HEK293 (cell line): ENCODE measurements at regions not wholly inside any gene's neighbourhood (a gene's known extent, or its start where the extent isn't known, plus 50 kb on each side); places are given as distances from the start of the nearest gene placed in this dataset.

ENCODE experiments used
- CTCF ChIA-PET: fragments of 350-600 bp; formaldehyde crosslinking; extraction: SDS; loops from one replicate; lab custom pipeline; 2021; ENCODE audit warnings: antibody characterized with exemption; lab: Yijun Ruan, JAX
- POLR2A ChIA-PET: fragments of 300-600 bp; formaldehyde crosslinking; extraction: SDS; loops from one replicate; lab custom pipeline; 2020; ENCODE audit warnings: antibody characterized with exemption, inconsistent platforms; lab: Yijun Ruan, JAX
- H3K27ac ChIP-seq: fragments of 200-500 bp; sonication (Bioruptor generic); 2 replicates; pipeline ENCODE4 v1.5.1; 2014; ENCODE audit warnings: low read depth, low read length, control low read depth, inconsistent platforms; ENCODE audit errors: extremely low read depth
- H3K36me3 ChIP-seq, 2 experiments: fragments of 200-500 bp in 1 of 2; sonication (Bioruptor generic) in 1 of 2; 1 replicate in 1 of 2; 2 replicates in 1 of 2; pipeline ENCODE4 v1.5.1; 2014 to 2017; ENCODE audit warnings: inconsistent platforms in 2 of 2, low read length in 2 of 2; ENCODE audit not compliant: control insufficient read depth in 2 of 2, insufficient read depth in 1 of 2
- H3K4me1 ChIP-seq: fragments of 200-500 bp; sonication (Bioruptor generic); 2 replicates; pipeline ENCODE4 v1.5.1; 2014; ENCODE audit warnings: mild to moderate bottlenecking, low read length, inconsistent platforms; ENCODE audit not compliant: control insufficient read depth, insufficient read depth
- H3K4me3 ChIP-seq: 2 replicates; pipeline ENCODE4 v1.5.1; 2011; ENCODE audit warnings: low read depth, mild to moderate bottlenecking, control low read depth, low read length, moderate library complexity
- H3K9me3 ChIP-seq: fragments of 200-500 bp; sonication (Bioruptor generic); 2 replicates; pipeline ENCODE4 v1.5.1; 2014; ENCODE audit warnings: low read depth, low read length, inconsistent platforms; ENCODE audit not compliant: control insufficient read depth, insufficient read depth
- KLF9 ChIP-seq: fragments of 450-650 bp; formaldehyde crosslinking; IDR thresholded peaks from 2 replicates; pipeline ENCODE4 v1.5.1; 2016; ENCODE audit warnings: missing biosample characterization, missing genetic modification characterization, low read depth
- MYNN ChIP-seq: fragments of 450-650 bp; formaldehyde crosslinking; IDR thresholded peaks from 2 replicates; pipeline ENCODE4 v1.5.1; 2016; ENCODE audit warnings: missing biosample characterization, missing genetic modification characterization, borderline replicate concordance
- MZF1 ChIP-seq: fragments of 450-650 bp; formaldehyde crosslinking; IDR thresholded peaks from 2 replicates; pipeline ENCODE4 v1.5.1; 2017; ENCODE audit warnings: missing biosample characterization, missing genetic modification characterization, borderline replicate concordance
- SCRT2 ChIP-seq: fragments of 450-650 bp; formaldehyde crosslinking; IDR thresholded peaks from 2 replicates; pipeline ENCODE4 v1.5.1; 2016; ENCODE audit warnings: missing biosample characterization, missing genetic modification characterization
- ZNF174 ChIP-seq: fragments of 450-650 bp; formaldehyde crosslinking; IDR thresholded peaks from 2 replicates; pipeline ENCODE4 v1.5.0; 2017; ENCODE audit warnings: missing biosample characterization, mild to moderate bottlenecking, missing genetic modification characterization
- ZNF184 ChIP-seq: fragments of 450-650 bp; IDR thresholded peaks from 2 replicates; pipeline ENCODE4 v1.5.1; 2018; ENCODE audit warnings: missing biosample characterization, mild to moderate bottlenecking, missing genetic modification characterization
- ZNF239 ChIP-seq: fragments of 450-650 bp; formaldehyde crosslinking; IDR thresholded peaks from 2 replicates; pipeline ENCODE4 v1.5.1; 2016; ENCODE audit warnings: missing biosample characterization, missing genetic modification characterization
- ZNF266 ChIP-seq: fragments of 450-650 bp; formaldehyde crosslinking; IDR thresholded peaks from 2 replicates; pipeline ENCODE4 v1.5.1; 2016; ENCODE audit warnings: missing biosample characterization, missing genetic modification characterization, low read depth
- ZNF350 ChIP-seq: fragments of 450-650 bp; formaldehyde crosslinking; IDR thresholded peaks from 2 replicates; pipeline ENCODE4 v1.5.0; 2017; ENCODE audit warnings: missing biosample characterization, mild to moderate bottlenecking, missing genetic modification characterization
- ZNF354C ChIP-seq: fragments of 450-650 bp; formaldehyde crosslinking; IDR thresholded peaks from 2 replicates; pipeline ENCODE4 v1.5.1; 2016; ENCODE audit warnings: missing biosample characterization, missing genetic modification characterization, low read depth, borderline replicate concordance
- ZNF391 ChIP-seq: fragments of 450-650 bp; formaldehyde crosslinking; IDR thresholded peaks from 2 replicates; pipeline ENCODE4 v1.5.1; 2016; ENCODE audit warnings: low read depth, missing biosample characterization, missing genetic modification characterization, borderline replicate concordance
- ZNF433 ChIP-seq: fragments of 450-650 bp; formaldehyde crosslinking; IDR thresholded peaks from 2 replicates; pipeline ENCODE4 v1.5.1; 2016; ENCODE audit warnings: missing biosample characterization, missing genetic modification characterization, low read depth
- ZNF585B ChIP-seq: fragments of 450-650 bp; formaldehyde crosslinking; IDR thresholded peaks from 2 replicates; pipeline ENCODE4 v1.5.1; 2016; ENCODE audit warnings: missing biosample characterization, missing genetic modification characterization
- ZNF600 ChIP-seq: fragments of 450-650 bp; formaldehyde crosslinking; IDR thresholded peaks from 2 replicates; pipeline ENCODE4 v1.5.1; 2016; ENCODE audit warnings: missing biosample characterization, missing genetic modification characterization
- ZNF707 ChIP-seq: fragments of 450-650 bp; formaldehyde crosslinking; IDR thresholded peaks from 2 replicates; pipeline ENCODE4 v1.5.1; 2016; ENCODE audit warnings: missing biosample characterization, missing genetic modification characterization
- ZNF785 ChIP-seq: fragments of 450-650 bp; formaldehyde crosslinking; IDR thresholded peaks from 2 replicates; pipeline ENCODE4 v1.5.1; 2016; ENCODE audit warnings: missing biosample characterization, missing genetic modification characterization
- ZNF843 ChIP-seq: fragments of 450-650 bp; formaldehyde crosslinking; IDR thresholded peaks from 2 replicates; pipeline ENCODE4 v1.5.1; 2016; ENCODE audit warnings: missing biosample characterization, missing genetic modification characterization
- ZSCAN16 ChIP-seq: fragments of 450-650 bp; formaldehyde crosslinking; IDR thresholded peaks from 2 replicates; pipeline ENCODE4 v1.5.1; 2016; ENCODE audit warnings: missing biosample characterization, missing genetic modification characterization
- ZXDB ChIP-seq: fragments of 450-650 bp; formaldehyde crosslinking; IDR thresholded peaks from 2 replicates; pipeline ENCODE4 v1.5.1; 2016; ENCODE audit warnings: missing biosample characterization, missing genetic modification characterization
- TF ChIP-seq, protein P1 (sequence below): fragments of 450-650 bp; formaldehyde crosslinking; IDR thresholded peaks from 2 replicates; pipeline ENCODE4 v1.5.1; 2016; ENCODE audit warnings: missing biosample characterization, missing genetic modification characterization
- TF ChIP-seq, protein P2 (sequence below): fragments of 450-650 bp; formaldehyde crosslinking; IDR thresholded peaks from 2 replicates; pipeline ENCODE4 v1.5.1; 2016; ENCODE audit warnings: missing biosample characterization, missing genetic modification characterization
- TF ChIP-seq, protein P3 (sequence below): fragments of 450-650 bp; formaldehyde crosslinking; IDR thresholded peaks from 2 replicates; pipeline ENCODE4 v1.5.1; 2016; ENCODE audit warnings: missing biosample characterization, missing genetic modification characterization
- TF ChIP-seq, protein P4 (sequence below): fragments of 450-650 bp; formaldehyde crosslinking; IDR thresholded peaks from 2 replicates; pipeline ENCODE4 v1.5.1; 2017; ENCODE audit warnings: missing biosample characterization, mild to moderate bottlenecking, missing genetic modification characterization, moderate library complexity

DNA sequence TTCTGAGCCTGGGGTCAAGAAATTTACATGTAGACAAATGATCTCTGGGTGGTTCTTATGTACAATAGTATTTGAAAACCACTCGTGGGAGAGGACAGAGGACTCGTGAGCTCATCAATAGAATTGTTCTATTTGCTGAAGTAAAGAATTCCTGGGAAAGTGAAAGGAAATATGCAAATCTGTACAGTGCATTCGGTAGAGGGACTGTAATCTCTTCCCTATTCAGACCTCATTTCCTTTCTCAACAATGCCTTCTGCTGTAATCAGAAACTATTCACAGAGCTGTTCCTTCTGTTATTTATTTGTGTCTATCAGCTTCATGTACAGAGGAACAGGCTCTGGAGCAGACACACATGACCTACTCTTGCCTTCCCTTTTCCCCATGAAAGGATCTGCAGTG lies 709.4 kb upstream of the KIRREL3 start (continued):
- TF ChIP-seq KLF9 (tag by site-specific recombination): no peak
- no peak for TF ChIP-seq ZNF707 (tag by site-specific recombination)
- TF ChIP-seq, protein P1, sequence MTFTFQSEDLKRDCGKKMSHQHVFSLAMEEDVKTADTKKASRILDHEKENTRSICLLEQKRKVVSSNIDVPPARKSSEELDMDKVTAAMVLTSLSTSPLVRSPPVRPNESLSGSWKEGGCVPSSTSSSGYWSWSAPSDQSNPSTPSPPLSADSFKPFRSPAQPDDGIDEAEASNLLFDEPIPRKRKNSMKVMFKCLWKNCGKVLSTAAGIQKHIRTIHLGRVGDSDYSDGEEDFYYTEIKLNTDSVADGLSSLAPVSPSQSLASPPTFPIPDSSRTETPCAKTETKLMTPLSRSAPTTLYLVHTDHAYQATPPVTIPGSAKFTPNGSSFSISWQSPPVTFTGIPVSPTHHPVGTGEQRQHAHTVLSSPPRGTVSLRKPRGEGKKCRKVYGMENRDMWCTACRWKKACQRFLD (tag by site-specific recombination): no peak
- TF ChIP-seq ZSCAN16: no peak
- TF ChIP-seq MYNN: no peak
- no peak for TF ChIP-seq ZNF266 (tag by site-specific recombination)
- TF ChIP-seq ZNF600 (tag by site-specific recombination): no peak
- TF ChIP-seq, all 188 proteins: peak for 0

DNA sequence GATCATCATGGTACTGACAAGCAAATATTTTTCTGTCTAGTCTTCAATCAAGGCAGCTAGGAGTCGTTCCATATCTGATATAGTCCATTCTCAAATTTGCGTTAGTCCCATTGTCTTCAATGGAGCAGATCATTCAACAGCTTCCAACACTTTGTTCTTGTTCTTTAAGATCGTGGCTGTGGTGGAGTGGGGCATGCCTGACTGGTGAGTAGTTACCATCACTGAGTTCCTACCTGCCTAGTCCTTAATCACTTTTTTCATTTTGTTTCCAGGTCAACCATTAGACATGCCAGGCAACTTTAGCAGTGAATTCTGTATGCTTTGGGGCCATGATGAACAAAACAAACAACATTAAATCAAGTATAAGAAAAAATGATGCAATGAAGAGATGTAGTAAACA lies 693.1 kb upstream of the KIRREL3 start:
- no peak overlapping the region for H3K27ac ChIP-seq
- no peaks in the 10 kb centered on the region for H3K9me3 ChIP-seq
- H3K4me3 ChIP-seq: no peak overlapping the region
- H3K36me3 ChIP-seq: no peaks in the 10 kb centered on the region
- ChIA-PET POLR2A (no interaction called here), CTCF (no interaction called here)
- H3K4me1 ChIP-seq: no peaks in the 10 kb centered on the region
- TF ChIP-seq ZNF785 (tag by site-specific recombination) (no peak), ZXDB (tag by site-specific recombination) (no peak), ZNF350 (no peak)
- TF ChIP-seq, protein P2, sequence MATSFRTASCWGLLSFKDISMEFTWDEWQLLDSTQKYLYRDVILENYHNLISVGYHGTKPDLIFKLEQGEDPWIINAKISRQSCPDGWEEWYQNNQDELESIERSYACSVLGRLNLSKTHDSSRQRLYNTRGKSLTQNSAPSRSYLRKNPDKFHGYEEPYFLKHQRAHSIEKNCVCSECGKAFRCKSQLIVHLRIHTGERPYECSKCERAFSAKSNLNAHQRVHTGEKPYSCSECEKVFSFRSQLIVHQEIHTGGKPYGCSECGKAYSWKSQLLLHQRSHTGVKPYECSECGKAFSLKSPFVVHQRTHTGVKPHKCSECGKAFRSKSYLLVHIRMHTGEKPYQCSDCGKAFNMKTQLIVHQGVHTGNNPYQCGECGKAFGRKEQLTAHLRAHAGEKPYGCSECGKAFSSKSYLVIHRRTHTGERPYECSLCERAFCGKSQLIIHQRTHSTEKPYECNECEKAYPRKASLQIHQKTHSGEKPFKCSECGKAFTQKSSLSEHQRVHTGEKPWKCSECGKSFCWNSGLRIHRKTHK (tag by site-specific recombination): no peak
- TF ChIP-seq, protein P3, sequence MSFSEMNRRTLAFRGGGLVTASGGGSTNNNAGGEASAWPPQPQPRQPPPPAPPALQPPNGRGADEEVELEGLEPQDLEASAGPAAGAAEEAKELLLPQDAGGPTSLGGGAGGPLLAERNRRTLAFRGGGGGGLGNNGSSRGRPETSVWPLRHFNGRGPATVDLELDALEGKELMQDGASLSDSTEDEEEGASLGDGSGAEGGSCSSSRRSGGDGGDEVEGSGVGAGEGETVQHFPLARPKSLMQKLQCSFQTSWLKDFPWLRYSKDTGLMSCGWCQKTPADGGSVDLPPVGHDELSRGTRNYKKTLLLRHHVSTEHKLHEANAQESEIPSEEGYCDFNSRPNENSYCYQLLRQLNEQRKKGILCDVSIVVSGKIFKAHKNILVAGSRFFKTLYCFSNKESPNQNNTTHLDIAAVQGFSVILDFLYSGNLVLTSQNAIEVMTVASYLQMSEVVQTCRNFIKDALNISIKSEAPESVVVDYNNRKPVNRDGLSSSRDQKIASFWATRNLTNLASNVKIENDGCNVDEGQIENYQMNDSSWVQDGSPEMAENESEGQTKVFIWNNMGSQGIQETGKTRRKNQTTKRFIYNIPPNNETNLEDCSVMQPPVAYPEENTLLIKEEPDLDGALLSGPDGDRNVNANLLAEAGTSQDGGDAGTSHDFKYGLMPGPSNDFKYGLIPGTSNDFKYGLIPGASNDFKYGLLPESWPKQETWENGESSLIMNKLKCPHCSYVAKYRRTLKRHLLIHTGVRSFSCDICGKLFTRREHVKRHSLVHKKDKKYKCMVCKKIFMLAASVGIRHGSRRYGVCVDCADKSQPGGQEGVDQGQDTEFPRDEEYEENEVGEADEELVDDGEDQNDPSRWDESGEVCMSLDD (tag by site-specific recombination): no peak

DNA sequence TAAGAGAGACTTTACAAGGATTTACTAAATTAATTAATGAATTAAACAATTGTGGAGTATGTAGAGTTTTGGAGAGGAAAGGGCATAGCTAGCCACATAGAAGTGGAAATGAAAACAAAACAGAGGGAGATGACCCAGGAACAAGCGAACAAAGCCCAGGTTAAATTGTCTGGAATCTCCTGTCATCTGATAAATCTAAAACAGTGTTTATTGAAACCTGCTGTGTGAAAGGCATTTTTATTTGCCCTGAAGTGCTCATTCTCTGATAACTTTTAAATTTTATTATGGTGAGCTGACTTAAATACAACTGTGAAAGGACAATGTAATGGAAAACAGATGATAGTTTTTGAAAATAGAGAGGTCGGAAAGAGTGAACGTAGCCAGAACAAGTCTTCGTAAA lies 682.8 kb upstream of the KIRREL3 start:
- H3K27ac ChIP-seq: no peak overlapping the region
- ChIA-PET POLR2A (no interaction called here), CTCF (no interaction called here)
- H3K36me3 ChIP-seq: no peaks in the 10 kb centered on the region
- no peaks in the 10 kb centered on the region for H3K9me3 ChIP-seq
- H3K4me1 ChIP-seq: no peaks in the 10 kb centered on the region
- TF ChIP-seq ZNF239: no peak
- TF ChIP-seq ZNF843 (tag by site-specific recombination): no peak
- TF ChIP-seq, protein P4, sequence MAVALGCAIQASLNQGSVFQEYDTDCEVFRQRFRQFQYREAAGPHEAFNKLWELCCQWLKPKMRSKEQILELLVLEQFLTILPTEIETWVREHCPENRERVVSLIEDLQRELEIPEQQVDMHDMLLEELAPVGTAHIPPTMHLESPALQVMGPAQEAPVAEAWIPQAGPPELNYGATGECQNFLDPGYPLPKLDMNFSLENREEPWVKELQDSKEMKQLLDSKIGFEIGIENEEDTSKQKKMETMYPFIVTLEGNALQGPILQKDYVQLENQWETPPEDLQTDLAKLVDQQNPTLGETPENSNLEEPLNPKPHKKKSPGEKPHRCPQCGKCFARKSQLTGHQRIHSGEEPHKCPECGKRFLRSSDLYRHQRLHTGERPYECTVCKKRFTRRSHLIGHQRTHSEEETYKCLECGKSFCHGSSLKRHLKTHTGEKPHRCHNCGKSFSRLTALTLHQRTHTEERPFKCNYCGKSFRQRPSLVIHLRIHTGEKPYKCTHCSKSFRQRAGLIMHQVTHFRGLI: no peak
- no peak for TF ChIP-seq ZNF585B (tag by site-specific recombination)
- TF ChIP-seq, protein P3 (tag by site-specific recombination): no peak
- TF ChIP-seq ZNF184 (tag by site-specific recombination): no peak
- TF ChIP-seq ZNF354C: no peak
- TF ChIP-seq SCRT2: no peak
- TF ChIP-seq ZNF391 (tag by site-specific recombination): no peak
- no peak for TF ChIP-seq ZNF433 (tag by site-specific recombination)
- TF ChIP-seq MZF1 (tag by site-specific recombination): no peak
- no peak for TF ChIP-seq ZNF174 (tag by site-specific recombination)
- no peak overlapping the region for H3K4me3 ChIP-seq
